ENCODE measurements at regions not wholly inside any gene's neighbourhood (a gene's known extent, or its start where the extent isn't known, plus 50 kb on each side); places are given as distances from the start of the nearest gene placed in this dataset.

- no peak for DNase-seq
Measured at GRCh38 chr15:95350908-95351307, 979.6 kb upstream of the NR2F2 start.

DNA sequence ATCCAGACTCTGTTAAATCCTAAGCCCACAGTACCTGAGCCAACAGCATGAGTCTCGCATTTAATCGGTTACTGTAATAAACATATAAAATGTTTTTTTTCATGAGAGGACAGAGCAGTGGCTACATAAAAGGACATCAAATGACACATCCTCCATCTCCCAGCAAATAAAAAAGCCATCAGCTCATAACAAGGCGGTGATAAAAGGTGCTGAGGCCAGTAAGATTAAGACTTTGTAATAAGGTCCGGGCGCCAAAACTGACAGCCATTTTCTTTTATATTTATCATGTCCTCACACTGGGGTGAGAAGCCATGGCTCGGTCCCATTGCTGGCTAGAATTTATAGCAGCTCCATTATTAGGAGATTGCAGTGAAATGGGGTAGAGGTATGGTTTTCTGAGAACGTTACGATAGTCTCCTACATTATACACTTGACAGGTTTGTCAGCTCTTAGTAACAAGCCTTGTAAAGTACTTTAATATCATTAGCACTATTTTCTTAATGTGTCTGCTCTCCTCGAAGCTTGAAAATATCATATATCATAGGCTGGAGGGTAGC is 977.8 kb upstream of the NR2F2 start:
- DNase-seq, result no peak

DNA sequence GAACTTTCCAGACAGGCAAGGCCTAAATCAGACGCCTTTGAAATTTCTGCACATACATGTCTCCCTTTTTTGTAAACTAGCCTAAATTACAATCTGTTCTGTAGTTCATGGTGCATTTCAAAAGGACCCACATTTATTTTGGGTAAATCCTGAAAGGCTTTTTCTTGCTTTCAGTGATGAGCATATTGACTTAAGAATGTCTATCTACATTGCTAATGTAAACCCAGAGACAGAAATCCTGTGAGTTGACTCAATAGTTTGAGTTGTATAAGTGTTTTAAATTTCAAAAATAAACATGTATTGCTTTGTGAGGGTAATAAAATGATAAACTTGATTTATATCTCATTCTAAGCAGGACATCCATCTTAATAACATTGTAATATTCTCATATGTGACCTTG is 977.0 kb upstream of the NR2F2 start:
- DNase-seq, result no peak

GRCh38 chr15:95359966-95360365 is 970.5 kb upstream of the NR2F2 start:
- no peak for DNase-seq

DNA sequence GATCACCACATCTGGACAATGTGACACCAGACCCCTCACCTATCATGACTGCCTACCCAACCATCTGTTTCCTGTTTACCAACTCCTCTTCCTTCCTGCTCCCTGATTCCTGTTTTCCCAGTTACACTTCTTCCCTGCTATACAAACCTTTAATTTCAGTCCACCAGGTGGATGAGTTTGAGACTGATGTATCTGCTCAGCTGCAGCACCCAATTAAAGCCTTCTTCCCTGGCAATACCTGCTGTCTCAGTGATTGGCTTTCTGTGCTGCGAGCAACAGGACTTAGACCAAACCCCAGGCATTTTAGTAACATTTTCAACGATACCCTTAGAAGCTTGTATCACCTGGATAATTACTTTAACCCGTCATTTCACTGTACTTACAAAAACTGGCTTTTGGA is 968.2 kb upstream of the NR2F2 start:
- no peak for DNase-seq

DNA sequence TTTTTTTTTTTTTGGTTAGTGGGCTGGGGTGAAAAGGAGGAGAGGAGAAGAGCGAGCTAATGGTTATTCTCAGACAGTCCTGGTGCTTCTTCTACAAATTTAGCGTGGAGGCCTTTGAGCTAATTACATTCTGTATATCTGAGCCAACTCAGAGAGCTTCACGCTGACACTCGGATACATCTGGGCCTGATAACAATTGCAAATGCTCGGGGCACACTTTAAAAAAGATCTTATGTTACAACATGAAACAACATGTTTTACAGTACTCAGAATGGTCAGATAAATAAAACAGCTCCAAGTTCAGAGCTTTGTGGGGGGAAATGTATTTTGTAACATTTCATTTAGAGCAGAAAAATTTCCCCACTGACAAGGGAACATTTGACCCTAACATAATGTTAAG is 966.9 kb upstream of the NR2F2 start:
- DNase-seq, result no peak

GRCh38 chr15:95365511-95366107 is 964.9 kb upstream of the NR2F2 start:
- DNase-seq, result no peak

DNA sequence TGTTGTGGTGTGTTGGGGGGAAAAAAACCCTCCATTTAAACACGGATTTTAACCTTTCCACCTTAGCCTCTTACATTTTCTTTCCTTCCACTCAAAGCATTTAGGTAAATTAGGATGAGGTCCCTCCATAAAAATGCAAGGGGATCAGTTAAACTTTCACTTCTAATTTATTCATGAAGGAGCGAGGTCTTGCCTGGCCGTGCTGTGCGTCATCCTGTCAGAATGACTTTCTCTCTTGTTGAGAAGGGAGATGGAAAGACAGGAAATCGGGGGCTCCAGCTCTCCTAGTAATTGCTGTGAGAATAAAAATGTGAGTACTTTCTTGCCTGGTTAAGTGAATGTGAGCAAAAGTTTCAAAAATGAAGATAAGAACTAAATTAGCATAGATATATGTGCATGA is 962.3 kb upstream of the NR2F2 start:
- no peak for DNase-seq

- DNase-seq, result no peak
Measured at GRCh38 chr15:95368755-95369601, 961.5 kb upstream of the NR2F2 start.

GRCh38 chr15:95370291-95370690 is 960.2 kb upstream of the NR2F2 start:
- DNase-seq, result no peak

DNA sequence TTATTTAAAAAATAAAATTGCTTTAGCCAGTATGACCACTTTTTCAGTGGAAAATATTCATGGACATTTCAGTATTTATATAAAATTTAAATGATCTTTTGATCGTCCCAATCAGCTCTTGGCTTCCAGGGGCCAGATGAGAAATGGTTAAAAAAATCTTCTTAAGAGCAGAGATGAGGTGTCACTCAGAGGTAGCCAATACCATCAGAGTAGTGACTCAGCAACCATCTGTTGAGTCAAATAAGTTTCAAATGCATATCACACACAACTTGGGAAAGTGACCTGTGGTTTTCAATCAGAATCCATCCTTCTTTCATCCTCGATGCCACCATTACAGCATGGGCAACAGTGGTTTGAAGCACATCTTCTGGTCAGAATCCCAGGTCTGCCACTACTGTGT is 958.8 kb upstream of the NR2F2 start:
- DNase-seq, result no peak

GRCh38 chr15:95375281-95375680 is 955.2 kb upstream of the NR2F2 start:
- no peak for DNase-seq

DNA sequence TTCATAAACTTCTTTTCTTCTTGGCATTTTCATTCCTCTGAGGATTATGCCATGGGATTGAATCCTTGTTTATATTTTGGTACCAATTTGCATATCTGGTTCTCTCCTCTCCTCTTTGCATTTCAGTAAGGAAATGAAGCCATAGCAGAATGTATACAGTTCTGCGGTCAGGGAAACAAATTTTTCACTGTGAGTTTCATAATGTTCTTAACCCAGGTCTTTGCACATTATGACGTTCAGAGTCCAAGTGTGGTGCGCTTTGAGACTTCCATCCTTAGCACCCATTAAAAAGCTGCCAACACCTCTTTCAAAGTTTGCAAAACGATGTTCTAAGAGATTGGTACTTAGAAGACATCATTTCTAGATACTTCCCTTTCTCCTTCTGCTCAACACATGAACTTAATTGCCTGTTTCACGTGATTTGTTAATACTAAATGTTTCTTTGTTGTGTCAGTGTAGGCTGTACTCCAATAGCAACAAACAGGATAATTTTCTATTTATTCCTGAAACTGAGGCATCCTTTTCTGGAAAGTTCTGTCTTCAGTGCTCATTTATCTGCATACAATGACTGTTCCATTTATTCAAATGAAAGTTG is 953.1 kb upstream of the NR2F2 start:
- no peak for DNase-seq

DNA sequence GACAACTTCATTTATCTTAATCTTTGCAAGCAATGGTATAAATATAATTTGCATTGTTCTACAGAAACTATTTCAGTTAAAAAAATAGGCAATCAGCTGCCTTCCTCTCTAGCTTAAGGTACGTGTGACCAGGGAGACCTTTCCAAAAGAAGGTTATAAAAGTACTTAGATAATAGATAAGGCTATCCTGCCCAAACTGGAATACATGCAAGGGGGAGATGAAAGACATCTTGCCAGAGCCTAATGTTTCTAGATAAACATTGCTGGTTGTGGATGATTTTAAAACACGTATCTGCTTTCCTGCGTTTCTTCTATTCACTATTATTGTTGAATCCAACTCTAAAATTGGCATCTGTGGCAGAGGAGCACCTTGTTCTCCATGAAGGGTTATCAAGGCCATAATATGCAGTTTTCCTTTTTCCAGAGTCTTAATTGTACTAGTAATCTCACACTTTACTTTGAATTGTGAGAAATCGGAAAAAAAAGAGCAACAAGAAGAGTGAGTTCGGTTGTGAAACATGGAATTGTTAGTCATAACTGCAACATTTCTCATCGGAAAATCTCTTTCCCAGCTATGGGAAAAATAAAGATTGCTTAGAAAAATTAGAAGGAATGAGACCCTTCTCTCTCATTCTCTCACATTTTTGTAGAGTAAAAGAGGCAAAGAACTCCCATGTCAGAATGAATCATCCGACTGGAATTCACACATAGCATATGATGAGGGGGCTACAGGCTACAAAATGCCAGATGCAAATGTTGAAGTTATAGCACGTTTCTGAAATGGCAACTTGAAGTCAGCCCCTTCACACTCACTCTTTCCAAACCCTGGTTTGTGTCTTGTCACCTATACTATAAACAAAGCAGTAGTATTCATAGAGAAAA is 936.1 kb upstream of the NR2F2 start:
- DNase-seq, result no peak

DNA sequence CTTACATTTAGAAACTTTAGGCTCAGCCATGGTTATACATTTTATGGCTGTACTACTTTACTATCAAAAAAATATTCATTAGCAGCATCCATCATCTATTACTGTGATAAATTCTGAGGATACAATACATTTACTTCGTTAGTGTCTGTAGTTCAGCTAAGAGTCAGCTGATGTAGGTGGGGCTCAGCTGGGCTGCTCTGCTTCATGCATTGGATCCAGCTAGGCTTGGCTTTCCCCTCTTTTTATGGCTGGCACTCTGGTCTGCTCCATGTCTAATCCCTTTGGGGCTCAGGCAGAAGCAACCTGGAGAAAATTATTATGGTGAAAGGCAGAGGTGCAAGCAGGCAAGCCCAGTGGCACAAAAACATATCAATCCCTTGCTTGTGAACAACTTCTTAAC is 930.1 kb upstream of the NR2F2 start:
- no peak for DNase-seq

DNA sequence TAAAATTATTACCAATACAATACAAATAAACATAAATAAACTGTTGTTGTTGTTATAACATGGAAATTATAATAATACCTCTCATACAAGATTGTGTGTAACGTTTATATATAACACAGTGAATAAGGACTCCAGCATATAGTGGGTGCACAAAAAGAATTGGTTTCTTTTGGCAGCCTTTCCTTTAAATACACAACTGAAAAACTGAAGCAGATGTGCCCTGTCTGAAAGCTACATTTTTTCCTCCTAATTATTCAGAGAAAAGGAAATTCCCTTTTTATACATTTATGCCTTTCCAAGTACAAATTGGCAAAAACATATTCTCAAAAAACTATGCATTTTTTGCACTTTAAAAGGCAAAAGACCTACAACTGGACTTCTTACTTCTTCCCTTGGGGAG is 928.9 kb upstream of the NR2F2 start:
- no peak for DNase-seq

- no peak for DNase-seq
Measured at GRCh38 chr15:95405447-95405846, 925.1 kb upstream of the NR2F2 start.

GRCh38 chr15:95407534-95407933 is 923.0 kb upstream of the NR2F2 start:
- DNase-seq, result no peak

DNA sequence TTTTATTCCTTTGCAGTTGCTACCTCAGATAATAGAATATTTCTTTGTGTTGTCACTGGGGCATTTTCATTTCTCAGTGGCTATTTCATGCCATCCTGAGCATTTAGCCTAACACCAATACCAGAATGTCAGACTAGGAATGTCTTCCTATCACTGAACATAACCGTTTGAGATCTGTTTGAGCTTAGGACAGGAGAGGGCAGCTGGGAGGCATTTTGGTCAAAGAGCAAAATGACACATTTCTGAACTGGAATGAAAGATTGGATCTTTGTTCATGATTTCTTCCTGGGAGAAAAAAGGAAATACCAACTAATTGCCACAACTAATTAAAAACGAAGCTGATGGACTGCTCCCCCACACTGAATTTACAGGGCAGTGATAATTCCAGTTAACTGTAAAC is 921.3 kb upstream of the NR2F2 start:
- no peak for DNase-seq

GRCh38 chr15:95409626-95410310 is 920.7 kb upstream of the NR2F2 start:
- no peak for DNase-seq

GRCh38 chr15:95410757-95411156 is 919.7 kb upstream of the NR2F2 start:
- DNase-seq, result no peak

GRCh38 chr15:95416576-95416975 is 913.9 kb upstream of the NR2F2 start:
- DNase-seq, result no peak

All from inflammatory macrophage treated with lipopolysaccharide for 4 hours (primary cell).